T-helper 2 cell (primary cell): ENCODE measurements at regions not wholly inside any gene's neighbourhood (a gene's known extent, or its start where the extent isn't known, plus 50 kb on each side); places are given as distances from the start of the nearest gene placed in this dataset.

Experiments
- DNase-seq, 5 experiments: peaks; one replicate each; pipeline versions ENCODE4 v3.0.0 to v3.0.0-alpha.2; 2012 to 2022

- no peak for DNase-seq
Measured at GRCh38 chr18:39759926-39760325, 2194.3 kb upstream of the CELF4 start.

DNA sequence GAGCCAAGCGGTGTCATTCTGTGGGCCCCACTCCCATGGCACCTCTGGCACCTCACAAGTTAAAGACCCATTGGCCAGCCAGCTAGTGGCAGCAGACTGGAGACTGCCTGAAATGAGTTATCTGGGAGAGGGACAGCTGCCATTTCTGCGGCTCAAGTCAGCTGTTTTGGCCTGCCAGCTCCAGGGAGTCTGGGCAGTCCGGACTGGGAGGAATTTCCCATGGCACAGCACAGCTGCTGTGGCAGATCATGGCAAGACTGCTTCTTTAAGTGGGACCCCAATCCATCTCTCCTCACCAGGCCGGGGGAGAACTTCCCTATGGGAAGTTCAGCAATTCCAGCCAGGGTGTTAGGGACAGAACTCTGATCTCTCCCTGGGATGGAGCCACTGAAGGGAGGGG lies 2187.6 kb upstream of the CELF4 start:
- DNase-seq: no peak

DNA sequence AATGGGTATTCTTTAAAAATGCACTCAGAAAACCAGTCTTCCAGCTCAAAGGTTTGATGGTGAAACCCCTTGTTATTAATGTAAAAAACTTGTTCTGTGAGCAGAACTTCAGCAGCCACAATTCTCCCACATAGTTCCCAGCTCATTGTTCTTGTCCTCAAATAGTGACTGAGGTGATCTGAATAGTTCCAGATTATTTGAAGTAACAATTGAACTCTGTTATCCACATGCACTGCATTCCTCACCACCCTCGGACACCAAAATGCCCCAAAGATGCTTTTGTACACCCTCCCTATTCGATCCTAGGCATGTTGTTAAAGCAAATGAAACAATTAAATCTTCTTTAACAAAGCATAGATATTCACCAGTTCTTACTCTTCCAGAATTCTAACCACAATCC lies 2186.8 kb upstream of the CELF4 start:
- no peak for DNase-seq

GRCh38 chr18:39751921-39752320 lies 2186.3 kb upstream of the CELF4 start:
- no peak for DNase-seq

GRCh38 chr18:39751161-39751560 lies 2185.6 kb upstream of the CELF4 start:
- no peak for DNase-seq

DNA sequence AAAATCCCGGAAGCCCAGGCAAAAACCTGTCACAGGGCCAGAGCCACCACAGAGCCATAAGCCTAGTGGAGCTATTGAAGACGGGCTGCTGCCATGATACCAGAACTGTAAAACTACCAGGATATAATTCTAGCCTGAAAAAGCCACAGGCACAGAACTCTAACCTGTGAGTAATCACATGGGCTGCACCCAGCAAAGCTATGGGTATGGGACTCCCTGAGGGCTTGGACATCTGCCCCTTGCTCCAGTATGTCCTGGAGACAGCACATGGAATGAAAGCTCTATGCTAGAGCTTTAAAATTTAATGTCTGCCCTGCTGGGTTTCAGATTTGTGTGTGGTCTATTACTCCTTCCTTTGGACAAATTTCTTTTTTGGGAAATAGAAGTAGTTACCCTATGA lies 2183.6 kb upstream of the CELF4 start:
- DNase-seq: no peak

DNA sequence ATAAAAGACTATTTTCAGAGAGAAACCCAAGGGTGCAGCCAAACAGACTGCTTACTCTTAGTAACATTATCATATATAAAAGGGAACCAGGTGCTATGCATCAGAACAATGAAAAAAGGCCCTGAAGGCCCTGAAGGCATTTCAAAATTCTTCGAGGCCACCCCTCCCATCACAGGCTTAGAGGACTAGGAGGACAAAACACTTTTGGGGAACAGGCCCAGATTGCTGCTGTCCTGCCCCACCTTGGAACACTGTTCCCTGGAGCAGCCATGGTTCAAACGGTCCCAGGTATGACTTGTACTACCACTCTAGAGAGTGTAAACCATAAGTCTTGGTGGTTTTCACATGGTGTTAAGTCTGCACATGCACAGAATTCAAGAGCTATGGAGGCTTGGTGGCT lies 2183.1 kb upstream of the CELF4 start:
- no peak for DNase-seq

- DNase-seq: no peak
Measured at GRCh38 chr18:39746201-39746600, 2180.6 kb upstream of the CELF4 start.

GRCh38 chr18:39743463-39743862 lies 2177.9 kb upstream of the CELF4 start:
- no peak for DNase-seq

GRCh38 chr18:39741755-39742466 lies 2176.3 kb upstream of the CELF4 start:
- DNase-seq: no peak

DNA sequence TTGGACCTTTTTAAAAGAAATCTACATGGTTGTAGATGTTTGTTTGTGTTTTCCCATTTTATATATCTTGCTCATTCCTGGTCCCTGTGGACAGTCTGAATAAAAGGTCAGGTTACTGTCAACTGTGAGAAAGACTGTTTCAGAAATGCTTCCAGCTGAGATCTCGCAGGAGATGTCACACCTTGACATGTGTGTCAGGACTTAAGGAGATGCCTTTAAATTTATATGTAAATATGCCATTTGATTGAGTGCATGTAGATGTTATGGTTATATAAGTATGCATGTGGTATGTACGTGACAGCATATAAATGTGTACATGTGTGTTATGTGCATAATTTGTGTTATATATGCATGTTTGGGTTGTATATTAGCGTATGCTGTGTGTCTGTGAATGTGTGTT lies 2172.3 kb upstream of the CELF4 start:
- DNase-seq: no peak

DNA sequence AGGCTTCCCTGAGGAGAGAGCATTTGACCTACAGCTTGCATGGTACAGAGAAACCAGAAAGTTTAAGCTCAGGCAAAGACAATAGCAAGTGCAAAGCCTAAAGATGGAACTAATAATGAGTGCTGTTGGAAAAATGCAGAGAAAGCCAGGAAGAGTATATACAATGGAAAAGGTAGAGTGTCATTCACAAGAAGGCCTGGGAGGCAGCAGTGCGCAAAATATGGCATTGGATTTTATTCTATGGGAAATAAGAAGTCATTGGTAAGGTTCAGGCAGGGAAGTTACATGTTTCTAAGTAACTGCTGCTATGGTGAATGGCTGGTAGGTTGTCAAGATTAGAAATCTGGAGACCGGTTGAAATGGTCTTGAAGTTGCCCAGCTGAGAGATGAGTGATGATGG lies 2167.3 kb upstream of the CELF4 start:
- no peak for DNase-seq

DNA sequence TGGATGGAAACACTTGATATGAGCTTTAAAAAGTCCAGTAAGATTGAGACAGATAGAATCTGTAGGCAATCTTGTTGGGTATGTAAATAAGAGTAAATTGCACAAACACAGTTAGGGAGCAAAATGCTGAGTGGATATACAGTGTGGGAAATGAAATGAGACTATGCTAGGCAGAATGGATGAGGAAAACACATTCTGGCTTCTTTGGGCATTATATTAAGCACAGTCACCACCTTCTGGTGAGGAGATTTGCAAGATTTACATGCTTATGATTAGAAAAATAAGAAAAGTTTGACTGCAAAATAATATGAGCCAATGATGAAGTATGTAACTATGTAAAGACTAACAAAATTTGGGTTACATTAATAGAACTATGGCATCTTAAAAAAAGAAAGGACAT lies 2165.0 kb upstream of the CELF4 start:
- no peak for DNase-seq

DNA sequence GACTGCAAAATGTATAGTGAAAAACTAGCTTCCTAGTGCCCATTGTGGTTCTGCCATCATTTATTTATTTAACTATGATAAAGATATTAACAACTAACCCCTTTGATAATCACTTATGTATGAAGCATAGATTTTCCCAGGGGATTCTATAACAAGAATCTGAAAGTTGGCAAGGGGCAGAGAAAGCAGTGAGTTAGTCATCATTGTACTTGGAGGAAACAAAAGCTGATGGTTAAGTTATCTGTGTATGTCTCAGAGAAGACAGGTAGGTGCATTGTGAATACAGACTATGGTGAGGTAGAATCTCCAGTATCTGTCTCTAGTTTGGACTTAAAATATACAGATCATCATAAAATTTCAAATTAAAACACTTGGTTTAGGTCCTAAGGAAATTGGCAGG lies 2159.1 kb upstream of the CELF4 start:
- DNase-seq: no peak

GRCh38 chr18:39721712-39722111 lies 2156.1 kb upstream of the CELF4 start:
- DNase-seq: no peak

DNA sequence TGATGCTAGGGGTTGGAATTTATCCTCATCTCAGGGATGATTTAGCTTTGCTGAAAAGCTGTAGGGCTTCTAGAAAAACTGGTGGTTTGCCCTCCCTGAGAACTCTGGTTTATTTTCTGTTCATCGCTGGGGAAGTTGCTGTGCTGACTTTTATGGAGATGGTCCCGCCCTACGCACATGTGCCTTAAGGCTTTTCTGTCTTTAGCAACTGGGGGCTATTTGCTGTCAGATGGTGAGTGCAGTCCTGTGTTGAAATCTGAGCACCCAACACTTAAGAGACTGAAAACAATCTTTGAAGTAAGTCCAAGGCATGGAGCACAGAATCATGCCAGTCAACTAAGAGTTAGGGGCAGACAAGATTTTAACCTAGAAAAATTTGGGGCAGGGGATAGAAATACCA lies 2148.4 kb upstream of the CELF4 start:
- DNase-seq: no peak

DNA sequence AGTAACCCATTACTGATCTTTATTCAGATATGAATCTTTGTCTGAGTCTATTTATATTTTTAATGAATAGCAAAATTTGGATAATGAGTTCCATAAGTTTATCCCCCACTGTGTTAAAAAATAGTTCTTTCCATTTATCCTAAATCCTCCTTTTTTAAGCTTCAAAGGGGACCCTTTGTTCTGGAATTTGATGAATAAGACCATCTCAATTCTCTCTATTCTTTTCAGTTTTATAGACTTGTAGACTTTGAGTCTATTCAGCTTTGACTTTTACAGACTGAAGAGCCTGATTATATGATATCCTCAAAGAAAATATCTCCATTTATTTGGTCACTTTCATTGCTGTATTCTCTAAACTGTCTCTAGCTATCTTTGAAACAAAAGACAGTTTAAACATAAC lies 2146.1 kb upstream of the CELF4 start:
- no peak for DNase-seq

- DNase-seq: no peak
Measured at GRCh38 chr18:39705362-39705761, 2139.8 kb upstream of the CELF4 start.

- DNase-seq: no peak
Measured at GRCh38 chr18:39702888-39703287, 2137.3 kb upstream of the CELF4 start.

- DNase-seq: no peak
Measured at GRCh38 chr18:39701839-39702238, 2136.2 kb upstream of the CELF4 start.

DNA sequence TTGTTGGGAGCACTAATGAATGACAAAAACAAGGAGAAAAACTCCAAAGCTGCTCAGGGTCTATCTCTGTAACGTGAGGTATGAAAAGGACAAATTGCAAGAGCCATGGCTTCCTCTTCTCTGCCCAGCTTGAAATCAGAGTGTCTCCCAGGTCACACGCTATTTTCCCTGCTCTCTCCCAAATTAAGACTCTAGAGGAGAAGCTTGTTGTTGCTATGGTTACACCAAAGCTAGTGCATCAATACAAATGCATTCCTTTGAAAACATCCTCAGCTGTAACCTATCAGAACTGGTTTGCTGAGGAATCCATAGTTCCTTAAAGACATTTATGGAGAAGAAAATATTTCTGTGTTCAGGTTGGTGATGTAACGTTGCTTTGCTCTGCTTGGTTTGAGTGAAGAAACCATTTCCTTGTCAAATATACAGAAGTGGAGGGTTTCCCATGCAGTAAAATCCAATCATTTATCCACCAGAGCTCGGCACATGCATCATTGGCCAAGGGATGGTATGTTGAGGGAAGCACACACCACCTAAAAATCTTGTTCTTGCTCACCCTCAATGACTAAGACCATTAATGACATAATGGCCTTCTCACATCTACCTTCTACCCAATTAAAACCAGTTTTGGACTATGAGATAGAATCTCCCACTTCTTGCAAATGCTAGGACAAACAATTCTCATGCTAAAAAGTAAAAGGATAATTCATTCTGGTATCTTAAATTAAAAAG lies 2135.6 kb upstream of the CELF4 start:
- DNase-seq: no peak

- DNase-seq: no peak
Measured at GRCh38 chr18:39699340-39699964, 2133.9 kb upstream of the CELF4 start.

DNA sequence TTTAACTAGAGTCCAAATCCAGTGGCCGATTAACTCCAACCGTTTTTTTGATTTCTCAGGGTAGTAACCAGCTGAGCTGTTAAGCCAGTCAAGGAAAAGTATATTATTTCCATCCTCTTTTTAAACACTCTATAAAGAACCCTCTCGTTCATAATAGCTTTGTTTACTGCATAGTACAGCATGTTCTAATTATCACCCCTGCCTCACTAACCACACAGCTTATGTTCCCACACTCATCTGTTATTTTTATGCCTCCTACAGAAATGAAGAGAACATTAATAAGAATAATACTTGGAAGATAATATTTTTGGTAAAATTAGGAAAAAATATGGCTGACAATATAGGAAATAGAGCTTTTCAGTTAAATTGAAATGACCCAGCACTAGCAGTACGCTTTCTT lies 2132.8 kb upstream of the CELF4 start:
- no peak for DNase-seq

- no peak for DNase-seq
Measured at GRCh38 chr18:39693359-39693758, 2127.8 kb upstream of the CELF4 start.
